ENCODE measurements at regions not wholly inside any gene's neighbourhood (a gene's known extent, or its start where the extent isn't known, plus 50 kb on each side); places are given as distances from the start of the nearest gene placed in this dataset.

GRCh38 chr6:95280686-95281273, 296.6 kb upstream of the MANEA start:
- no peaks in the 10 kb centered on the region for H3K36me3 ChIP-seq (ENCODE audit: control insufficient read depth, insufficient read depth, low read length)
- peak; percentile 81 for TF ChIP-seq CTCF (conservative IDR thresholded peaks at IDR 0.05)
- H3K27me3 ChIP-seq (ENCODE audit: control insufficient read depth, insufficient read depth, low read length, poor library complexity, severe bottlenecking), result no peaks in the 10 kb centered on the region
- Mint-ChIP-seq H3K4me3 (no peak overlapping the region), H3K9me3 (no peaks in the 10 kb centered on the region), H3K27me3 (ENCODE audit: insufficient read depth) (no peaks in the 10 kb centered on the region), H3K36me3 (ENCODE audit: low read depth) (no peaks in the 10 kb centered on the region), H3K27ac (no peak overlapping the region), H3K4me1 (peaks cover 13% of the 10 kb centered on the region)
- H3K9me3 ChIP-seq (ENCODE audit: control insufficient read depth, low read length), result no peaks in the 10 kb centered on the region
- no peak overlapping the region for H3K27ac ChIP-seq (ENCODE audit: low read depth, low read length)
- H3K9ac ChIP-seq (ENCODE audit: extremely low read depth, low read length, poor library complexity, severe bottlenecking), result no peak overlapping the region
- 49 to 56% methylated on average over 4 of the region's 4 CpGs for WGBS, 2 experiments (ENCODE audit: insufficient coverage in 1 of 2, insufficient read length in 1 of 2)
- H3K4me3 ChIP-seq (ENCODE audit: low read length), result no peak overlapping the region
- peaks cover 11% of the 10 kb centered on the region for H3K4me1 ChIP-seq (ENCODE audit: control insufficient read depth, insufficient read depth, low read length)
- DNase-seq, result no peak

- no peak for DNase-seq
- H3K9ac ChIP-seq (ENCODE audit: extremely low read depth, low read length, poor library complexity, severe bottlenecking), result no peak overlapping the region
- no peaks in the 10 kb centered on the region for H3K9me3 ChIP-seq (ENCODE audit: control insufficient read depth, low read length)
- Mint-ChIP-seq H3K36me3 (ENCODE audit: low read depth) (no peaks in the 10 kb centered on the region), H3K9me3 (no peaks in the 10 kb centered on the region), H3K4me1 (peaks cover 14% of the 10 kb centered on the region), H3K27me3 (ENCODE audit: insufficient read depth) (no peaks in the 10 kb centered on the region), H3K4me3 (no peak overlapping the region), H3K27ac (no peak overlapping the region)
- WGBS, 2 experiments (ENCODE audit: insufficient coverage in 1 of 2, insufficient read length in 1 of 2), result 48% methylated on average over 2 of the region's 2 CpGs; no CpG with 5 or more reads in 1 of the 2 experiments
- no peak overlapping the region for H3K27ac ChIP-seq (ENCODE audit: low read depth, low read length)
- no peaks in the 10 kb centered on the region for H3K27me3 ChIP-seq (ENCODE audit: control insufficient read depth, insufficient read depth, low read length, poor library complexity, severe bottlenecking)
- H3K4me3 ChIP-seq (ENCODE audit: low read length), result no peak overlapping the region
- no peaks in the 10 kb centered on the region for H3K36me3 ChIP-seq (ENCODE audit: control insufficient read depth, insufficient read depth, low read length)
- H3K4me1 ChIP-seq (ENCODE audit: control insufficient read depth, insufficient read depth, low read length), result peaks cover 7% of the 10 kb centered on the region
- TF ChIP-seq CTCF (conservative IDR thresholded peaks at IDR 0.05), result no peak
Observed at GRCh38 chr6:95285881-95286280, 291.5 kb upstream of the MANEA start.

GRCh38 chr6:95286874-95287273, 290.5 kb upstream of the MANEA start:
- TF ChIP-seq CTCF (conservative IDR thresholded peaks at IDR 0.05), result no peak
- no peak overlapping the region for H3K4me3 ChIP-seq (ENCODE audit: low read length)
- peaks cover 7% of the 10 kb centered on the region for H3K4me1 ChIP-seq (ENCODE audit: control insufficient read depth, insufficient read depth, low read length)
- H3K9ac ChIP-seq (ENCODE audit: extremely low read depth, low read length, poor library complexity, severe bottlenecking), result no peak overlapping the region
- no peaks in the 10 kb centered on the region for H3K27me3 Mint-ChIP-seq (ENCODE audit: insufficient read depth)
- H3K27ac Mint-ChIP-seq, result no peak overlapping the region
- no peak overlapping the region for H3K27ac ChIP-seq (ENCODE audit: low read depth, low read length)
- no peaks in the 10 kb centered on the region for H3K36me3 Mint-ChIP-seq (ENCODE audit: low read depth)
- no peaks in the 10 kb centered on the region for H3K27me3 ChIP-seq (ENCODE audit: control insufficient read depth, insufficient read depth, low read length, poor library complexity, severe bottlenecking)
- no peaks in the 10 kb centered on the region for H3K36me3 ChIP-seq (ENCODE audit: control insufficient read depth, insufficient read depth, low read length)
- no peak for DNase-seq
- no peaks in the 10 kb centered on the region for H3K9me3 Mint-ChIP-seq
- H3K4me1 Mint-ChIP-seq, result peaks cover 14% of the 10 kb centered on the region
- H3K9me3 ChIP-seq (ENCODE audit: control insufficient read depth, low read length), result no peaks in the 10 kb centered on the region
- no peak overlapping the region for H3K4me3 Mint-ChIP-seq
